DMS53 treated with DMSO at 0.1 percent for 48 hours (cell line): ENCODE measurements at regions not wholly inside any gene's neighbourhood (a gene's known extent, or its start where the extent isn't known, plus 50 kb on each side); places are given as distances from the start of the nearest gene placed in this dataset.

Source experiments
- DNase-seq: peaks from one replicate; lab custom pipeline; 2025; ENCODE audit not compliant: unreplicated experiment; lab: John Stamatoyannopoulos, UW

DNA sequence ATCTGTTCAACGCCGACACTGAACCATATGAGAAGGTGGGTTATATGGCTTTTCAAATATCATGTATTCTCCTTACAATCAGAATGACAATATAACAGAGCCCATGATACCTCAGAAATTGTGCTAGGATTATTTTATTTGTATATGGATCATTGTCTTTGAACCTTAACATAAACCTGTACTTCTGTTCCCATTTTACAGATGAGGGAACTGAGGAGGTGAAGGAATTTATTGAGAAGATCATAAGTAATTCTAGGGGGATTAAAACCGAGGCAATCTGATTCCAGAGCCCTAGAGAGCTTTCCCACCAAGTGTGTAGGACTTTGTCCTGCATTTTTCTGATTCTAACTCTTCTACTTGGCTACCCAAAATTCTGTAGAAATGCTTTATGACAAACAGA, 279.8 kb upstream of the FANCL start:
- DNase-seq = no peak

DNA sequence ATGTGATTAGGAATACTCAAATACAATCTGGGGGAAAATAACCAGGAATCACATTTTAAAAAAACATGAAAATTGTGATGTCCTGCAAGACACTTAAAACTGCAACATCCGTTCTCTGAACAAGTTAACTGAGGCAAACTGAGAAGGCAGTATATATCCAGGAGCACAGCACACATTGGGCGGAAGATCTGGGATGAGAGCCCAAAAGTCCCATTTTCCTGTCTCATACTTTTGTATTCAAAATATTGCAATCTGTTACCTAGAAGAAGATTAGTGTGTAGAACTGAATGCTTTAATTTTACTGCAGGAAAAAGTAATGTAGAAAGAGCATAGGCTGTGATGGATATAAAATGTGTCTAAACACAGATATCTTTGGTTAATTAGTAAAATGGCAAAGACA, 276.8 kb upstream of the FANCL start:
- DNase-seq = no peak

DNA sequence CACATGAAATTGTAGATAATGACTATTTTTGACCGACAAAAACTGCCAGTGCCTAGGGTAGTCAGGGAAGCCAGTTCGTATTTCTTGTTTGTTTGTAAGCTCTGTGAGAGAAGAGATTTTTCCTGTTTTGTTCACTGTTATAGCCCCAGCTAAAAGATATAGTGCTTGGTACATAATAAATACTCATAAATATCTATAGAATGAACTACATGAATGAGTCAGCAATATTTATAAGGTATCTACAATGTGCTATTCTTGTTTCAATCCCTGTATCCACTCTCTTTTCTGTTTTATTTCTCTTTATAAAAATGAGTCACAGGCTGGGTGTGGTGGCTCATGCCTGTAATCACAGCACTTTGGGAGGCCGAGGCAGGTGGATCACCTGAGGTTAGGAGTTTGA, 275.6 kb upstream of the FANCL start:
- DNase-seq = no peak

DNA sequence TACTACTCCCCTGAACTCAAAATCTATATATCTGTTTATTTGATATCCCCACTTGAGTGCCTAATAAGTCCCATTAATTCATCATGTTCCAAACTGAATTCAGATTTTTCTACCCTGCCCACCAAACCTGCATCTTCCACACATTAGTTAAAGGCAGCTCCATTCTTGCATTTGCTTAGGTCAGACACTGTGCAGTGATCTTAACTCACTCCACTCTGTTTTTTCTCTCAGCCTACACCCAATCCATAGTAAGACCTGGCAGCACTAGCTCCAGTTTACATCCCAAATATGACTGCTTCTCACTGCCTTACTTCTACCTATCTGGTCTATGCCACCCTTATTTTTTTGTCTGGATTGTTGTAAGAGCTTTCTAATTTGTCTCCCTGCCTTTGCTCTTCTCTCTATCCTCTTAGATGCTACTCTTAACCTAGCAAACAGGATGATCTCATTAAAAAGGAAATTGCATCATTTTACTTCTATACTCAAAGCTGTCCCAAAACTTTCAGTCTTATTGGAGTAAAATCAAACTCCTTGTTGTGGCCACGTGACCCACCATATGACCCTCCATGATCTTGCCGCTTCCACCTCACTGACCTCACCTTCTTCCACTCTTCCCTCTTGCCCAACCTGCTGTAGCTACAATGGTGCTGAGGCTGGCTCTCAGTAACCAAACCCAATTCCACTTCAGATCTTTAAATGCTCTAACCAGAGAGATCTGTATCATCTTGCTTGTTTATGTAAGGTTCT, 274.9 kb upstream of the FANCL start:
- DNase-seq = peak; percentile 39

DNA sequence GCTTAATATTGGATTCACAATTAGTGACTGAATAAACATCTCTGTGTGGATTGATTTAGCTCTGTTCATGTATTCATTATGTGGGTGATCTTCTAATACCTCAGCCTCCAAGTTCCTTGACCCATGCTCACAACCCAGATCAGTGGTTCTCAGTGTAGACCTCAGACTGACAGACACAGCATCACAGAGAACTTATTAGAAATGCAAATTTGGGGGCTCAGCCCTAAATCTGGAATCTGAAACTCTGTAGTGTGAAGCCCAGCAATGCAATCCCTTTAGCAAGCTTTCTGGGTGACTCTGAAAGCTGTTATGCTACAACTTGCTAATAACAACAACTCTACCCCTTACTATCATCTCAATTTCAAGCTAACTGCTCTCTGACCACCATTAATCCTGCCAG, 273.1 kb upstream of the FANCL start:
- DNase-seq = no peak

DNA sequence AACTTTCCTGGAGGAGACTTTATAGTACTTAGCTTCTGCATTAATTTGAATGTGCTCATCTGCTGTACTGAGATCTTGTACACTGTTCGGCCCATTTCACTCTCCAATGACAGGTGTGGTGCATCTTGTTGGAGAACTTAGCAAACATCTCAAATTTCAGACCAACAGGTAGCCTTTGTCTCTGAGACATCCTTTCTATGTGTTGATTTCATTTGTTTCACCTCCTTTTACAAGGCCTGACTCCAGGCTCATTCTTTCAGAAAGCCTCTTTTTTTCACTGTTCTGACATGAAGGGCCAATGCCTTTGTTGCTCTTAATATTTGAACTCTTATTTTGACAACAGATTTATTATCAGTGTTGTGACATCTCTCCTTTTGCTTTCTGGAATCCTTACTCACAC, 271.8 kb upstream of the FANCL start:
- DNase-seq = peak; percentile 67

DNA sequence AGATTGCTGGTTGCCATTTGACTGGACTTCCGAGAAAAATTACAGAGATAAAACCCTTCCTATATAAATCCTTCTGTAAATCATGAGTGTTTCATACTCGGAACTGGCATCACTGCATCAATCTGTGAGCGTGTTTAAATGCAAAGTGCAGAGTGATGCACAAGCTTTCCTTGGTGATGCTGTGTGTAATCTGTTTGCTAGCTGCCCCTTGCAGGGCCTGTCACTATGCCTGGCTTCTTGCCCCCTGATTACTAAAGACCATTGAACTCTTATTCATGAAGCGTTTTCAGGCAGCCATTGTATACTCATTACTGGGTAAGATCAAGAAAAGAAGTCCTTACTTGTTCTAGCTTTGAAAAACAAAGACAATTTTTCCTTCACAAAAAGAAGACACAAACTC, 266.9 kb upstream of the FANCL start:
- DNase-seq = no peak

DNA sequence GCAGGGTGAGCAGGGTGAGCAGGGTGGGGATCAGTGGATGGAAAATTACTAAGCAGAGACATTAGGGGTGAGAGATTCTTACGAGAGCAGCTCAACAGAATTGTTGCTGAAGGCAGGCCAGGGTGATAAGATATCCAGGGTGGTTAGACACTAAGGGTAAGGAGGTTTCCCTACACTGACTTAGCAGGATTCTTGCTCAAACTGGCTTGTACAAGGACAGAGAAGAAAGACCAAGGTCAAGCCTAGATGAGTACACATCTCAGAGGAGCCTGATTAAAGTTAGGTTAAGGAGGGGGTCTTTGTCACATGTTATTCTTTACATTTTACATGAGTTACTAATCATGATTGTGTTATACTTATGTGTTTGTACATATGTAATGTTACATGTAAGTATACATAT, 262.8 kb upstream of the FANCL start:
- DNase-seq = no peak

DNA sequence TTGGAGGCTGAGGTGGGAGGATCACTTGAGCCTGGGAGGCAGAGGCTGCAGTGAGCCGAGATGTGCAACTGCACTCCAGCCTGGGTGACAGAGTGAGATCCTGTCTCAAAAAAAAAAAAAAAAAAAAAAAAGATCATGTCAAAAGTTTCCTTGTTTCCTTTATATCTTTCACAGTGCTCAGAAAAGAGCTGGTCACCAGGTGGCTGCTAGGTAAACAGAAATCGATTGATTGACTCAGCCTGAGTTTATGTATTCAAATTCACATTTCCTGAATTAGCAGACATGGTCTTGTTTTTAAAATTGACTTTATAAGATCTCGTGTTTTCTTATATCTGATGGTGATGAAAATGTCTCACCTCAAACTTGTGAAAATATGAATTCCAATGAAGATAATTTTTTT, 261.8 kb upstream of the FANCL start:
- DNase-seq = peak; percentile 17

DNA sequence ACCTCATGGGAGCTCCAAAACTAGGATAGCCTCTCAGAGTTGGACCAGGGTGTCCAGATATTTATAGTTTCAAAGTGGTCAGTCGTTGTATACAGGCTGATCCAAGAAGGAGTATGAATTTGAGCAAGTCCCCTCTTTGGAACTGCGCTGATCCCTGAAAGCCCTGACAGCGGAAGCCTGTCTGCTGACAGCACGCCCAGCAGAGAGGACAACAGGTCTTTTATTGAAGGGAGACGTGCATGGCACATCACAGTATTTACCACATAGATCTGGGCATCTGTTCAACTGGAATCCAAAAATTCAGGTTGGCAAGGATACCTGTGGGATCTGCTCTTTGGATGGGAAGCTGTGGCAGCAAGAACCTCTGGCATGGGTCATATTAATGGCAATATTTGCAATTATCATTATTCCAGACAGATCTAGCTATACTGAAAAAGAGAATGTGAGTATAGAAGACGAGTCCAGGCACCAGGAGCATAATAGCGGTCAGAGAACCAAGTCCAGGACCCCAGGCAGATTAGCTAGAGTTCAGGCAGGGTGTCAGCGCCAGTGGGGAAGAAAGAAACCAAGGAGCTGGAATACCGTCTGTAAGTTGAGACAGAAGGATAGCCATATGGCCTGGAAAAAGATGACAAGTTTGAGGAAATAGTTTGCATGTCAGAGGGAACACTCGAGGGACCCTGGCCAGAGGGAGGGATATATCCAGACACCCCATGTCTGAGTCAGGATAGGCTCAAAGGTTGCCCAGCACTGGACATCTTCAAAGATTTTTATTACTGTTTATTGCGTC, 260.4 kb upstream of the FANCL start:
- DNase-seq = no peak

DNA sequence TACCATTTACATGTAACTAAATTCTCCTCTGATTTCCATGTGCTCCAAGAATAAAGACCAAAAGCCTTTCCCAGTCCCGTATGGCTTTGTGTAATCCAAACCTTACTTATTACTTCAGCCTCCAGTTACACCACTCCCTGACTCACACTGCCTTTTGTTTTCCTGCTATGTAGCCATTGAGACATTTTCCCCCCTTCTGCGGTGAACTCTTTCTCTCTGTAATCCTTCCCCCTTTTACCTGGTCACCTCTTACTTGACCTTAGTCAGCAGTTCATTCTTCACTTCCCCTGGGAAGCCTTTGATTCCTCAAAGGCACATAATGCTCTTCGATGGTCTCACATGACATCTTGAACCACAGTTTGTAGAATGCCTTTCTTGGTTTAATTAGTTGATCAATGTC, 256.0 kb upstream of the FANCL start:
- DNase-seq = no peak

DNA sequence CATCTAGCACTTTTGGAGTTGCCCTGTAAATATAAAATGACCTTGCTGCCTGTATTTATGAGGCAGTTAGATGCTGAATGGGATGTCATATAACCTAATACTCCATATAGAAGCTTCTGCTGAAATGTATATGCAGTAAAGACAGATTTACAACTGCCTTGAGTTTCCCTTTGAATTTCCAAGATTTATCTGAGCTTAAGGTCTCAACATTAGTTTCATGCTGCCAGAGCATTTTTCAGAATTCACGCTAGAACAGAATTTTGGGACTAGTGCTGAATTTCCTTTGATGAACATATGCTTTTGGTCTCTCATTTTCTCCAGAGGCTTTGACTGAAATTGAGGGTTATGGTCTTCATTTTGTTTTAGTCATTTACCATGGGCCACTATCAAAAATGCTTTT, 254.7 kb upstream of the FANCL start:
- DNase-seq = no peak

DNA sequence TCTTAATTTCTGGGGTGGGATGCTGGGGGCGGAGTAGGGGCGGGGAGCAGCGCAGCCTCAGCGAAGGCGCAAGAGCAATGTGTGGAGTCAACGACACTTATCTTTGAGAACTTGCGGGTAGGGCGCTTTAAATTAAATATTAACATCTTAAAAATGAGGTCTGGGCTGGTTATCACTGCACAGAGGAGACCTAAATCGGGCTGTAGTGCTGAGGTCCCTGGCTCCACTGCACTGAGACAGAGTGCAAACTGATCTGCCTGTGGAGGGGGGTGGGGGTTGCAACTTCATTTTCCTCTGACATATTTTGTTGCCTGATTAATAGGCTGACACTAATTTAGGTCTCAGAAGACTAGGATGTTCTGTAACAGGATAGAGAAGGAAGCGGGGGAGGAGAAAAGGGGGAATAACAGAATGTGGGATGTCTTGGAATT, 253.0 kb upstream of the FANCL start:
- DNase-seq = no peak

DNA sequence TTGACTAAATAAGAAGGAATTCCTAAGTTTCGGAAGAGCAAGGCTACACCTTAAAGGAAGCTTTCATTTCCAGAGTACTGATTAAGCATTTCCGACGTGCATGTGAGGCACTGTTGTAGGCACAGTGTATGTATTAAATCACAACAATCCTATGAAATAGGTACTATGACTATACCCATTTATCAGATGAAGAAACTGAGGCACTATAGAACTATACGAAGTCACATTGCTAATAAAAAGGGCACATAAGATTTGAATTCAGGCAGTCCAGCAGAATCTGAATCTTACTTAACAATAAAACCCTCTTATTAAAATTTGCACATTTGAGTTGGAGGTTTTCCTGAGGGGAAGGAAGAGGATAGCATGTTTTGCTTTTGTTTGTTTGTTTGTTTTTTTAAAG, 243.5 kb upstream of the FANCL start:
- no peak for DNase-seq

DNA sequence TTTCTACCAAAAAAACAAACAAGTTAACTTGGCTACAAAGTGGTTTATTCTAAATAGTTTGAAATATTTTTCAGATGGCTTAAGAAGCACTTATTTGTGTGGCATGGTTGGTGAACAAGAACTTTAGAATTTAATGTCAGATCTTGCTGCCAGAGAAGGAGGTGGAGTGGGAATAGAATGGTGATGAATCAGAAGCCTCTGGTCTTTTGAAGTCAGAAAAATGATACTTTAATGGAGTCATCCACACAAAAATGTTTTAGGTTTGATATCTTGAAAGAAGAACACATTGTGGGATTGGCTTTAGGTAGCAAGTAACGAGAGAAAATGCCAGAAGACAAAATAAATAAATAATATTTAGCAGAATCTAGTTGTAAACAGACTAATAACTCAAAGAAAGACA, 243.1 kb upstream of the FANCL start:
- DNase-seq = no peak

DNA sequence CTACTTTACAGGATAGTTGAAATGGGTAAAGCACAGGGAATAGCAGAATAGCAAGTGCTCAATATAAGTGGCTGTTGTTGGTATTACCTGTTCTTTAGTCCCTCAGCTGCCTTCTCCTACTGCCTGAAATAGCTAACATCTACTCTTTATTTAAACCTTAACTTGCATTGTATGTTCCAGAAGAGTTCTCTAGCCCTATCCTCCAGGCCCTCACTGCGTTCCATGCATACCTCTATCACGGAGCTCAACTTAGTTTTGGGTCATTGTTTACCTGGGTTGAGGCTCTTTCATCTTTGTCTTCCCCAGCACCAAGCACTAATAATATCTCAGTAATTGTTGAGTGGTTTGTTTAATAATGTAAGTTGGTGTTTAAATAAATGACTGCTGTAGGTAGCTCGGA, 242.2 kb upstream of the FANCL start:
- no peak for DNase-seq

DNA sequence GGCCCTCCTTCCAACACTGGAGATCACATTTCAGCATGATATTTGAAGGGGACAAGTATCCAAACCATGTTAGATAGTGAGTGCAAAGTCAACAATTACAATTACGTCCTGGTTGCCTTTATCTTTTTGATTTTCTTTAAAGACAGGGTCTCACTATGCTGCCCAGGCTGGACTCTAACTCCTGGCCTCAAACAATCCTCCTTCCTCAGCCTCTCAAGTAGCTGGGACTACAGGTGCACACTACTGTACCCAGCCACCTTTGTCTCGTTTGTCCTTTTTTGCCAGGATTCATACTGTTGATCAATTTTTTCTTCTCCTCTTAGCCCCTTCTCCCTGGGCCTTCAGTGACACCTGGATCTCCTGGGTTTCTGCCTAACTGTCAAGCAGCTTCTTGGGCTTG, 240.5 kb upstream of the FANCL start:
- DNase-seq = no peak

DNA sequence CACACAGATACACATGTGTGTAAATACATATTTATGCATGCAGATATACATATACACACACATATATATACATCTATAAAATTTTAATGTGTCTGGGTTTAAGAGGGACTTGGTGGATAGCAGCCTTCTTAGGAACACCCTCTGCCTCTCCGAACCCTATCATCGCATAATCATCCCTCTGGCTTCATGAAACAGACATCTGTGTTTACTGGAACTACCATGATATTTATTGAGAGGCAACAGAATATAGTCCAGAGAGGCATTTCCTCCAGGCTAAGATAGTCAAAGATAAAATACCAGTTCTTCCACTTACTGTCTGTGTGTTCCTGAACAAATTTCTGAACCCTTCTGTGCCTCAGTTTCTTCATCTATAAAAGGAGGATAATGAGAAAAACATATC, 239.0 kb upstream of the FANCL start:
- no peak for DNase-seq

DNA sequence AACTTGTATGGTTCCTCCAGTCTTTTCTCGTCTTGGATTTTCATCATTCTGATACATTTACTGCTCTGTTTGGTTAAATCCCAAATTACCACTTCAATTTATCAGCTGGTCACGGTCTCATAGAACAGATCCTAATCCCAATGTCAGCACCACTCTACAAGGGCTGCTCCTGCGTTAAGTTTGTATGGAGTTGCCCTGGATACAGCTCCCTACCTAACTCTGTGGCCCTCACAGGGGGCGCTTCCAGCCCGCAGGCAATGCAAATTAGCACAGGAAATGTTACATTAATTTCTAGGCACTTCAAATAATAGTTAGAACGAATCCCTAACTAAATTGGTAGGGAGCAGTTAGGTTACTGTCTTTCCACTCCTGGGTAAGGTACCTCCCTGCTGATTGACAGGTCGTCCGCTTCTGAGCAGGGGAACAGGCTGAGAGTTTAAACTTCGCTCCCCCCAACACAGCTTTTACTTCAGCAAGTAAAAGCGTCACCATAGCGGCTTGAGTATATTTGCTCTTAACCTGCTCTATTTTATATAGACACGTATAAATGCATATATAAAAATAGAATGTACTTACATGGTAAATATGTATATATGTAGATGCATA, 238.5 kb upstream of the FANCL start:
- DNase-seq = no peak

DNA sequence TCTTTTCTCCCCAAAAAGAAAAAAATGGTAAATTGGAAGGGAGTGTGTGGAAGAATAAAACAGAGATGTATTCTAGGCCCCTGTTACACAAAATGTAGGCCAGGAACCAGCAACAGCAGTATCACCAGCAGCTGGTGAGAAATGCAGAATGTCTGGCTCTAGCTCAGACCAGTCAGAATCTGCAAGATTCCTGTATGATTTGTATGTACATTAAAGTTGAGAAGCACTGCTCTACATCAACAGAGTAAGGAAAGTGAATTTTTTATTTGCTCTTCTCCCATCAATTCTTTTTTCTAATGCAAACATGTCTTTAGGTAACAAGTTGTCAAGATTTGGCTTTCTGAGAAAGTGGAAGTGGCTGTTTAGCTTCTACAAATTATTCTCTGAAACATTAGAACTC, 235.4 kb upstream of the FANCL start:
- no peak for DNase-seq

DNA sequence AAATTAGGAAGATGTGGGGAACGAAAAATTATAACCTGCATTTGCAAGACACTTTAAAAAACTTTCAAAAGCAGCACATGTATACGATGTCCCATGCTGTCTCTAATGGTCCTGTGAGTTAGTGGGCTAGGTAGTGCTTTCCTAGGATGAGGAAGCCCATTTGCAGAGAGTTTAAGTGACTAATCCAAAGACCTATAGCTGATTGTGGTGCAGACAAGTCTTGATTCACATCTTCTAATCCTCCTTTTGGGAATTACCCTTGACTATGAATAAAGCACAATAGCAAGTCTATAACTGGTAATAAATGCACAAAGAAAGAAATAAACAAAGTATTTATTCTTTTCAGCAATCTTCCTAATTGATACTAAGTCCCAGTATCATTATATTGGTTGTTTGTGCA, 234.6 kb upstream of the FANCL start:
- no peak for DNase-seq

DNA sequence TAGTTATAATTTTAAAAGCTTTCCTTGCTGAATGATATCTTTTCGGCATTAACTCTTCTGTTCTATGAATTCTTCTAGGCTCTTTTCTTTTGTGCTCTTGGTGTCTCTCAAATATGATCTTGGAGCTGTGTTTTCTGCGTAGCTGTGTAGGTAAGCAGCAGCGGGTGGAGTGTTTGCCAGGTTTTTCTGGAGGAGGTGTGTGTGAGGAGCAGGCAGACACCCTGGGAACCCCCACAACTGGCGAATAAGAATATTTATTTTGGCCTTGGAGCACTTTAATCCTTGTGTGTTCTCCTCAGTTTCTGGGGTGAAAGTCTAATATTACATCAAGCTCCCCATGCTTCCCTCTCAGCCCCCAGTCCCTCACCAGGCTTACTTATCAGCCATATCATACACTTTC, 232.0 kb upstream of the FANCL start:
- DNase-seq = no peak
